CD4-positive, alpha-beta T cell treated with Interleukin-4 for 1 hour (primary cell): ENCODE measurements at regions not wholly inside any gene's neighbourhood (a gene's known extent, or its start where the extent isn't known, plus 50 kb on each side); places are given as distances from the start of the nearest gene placed in this dataset.

ENCODE experiments used
- DNase-seq, 2 donors: peaks; one replicate each; pipeline ENCODE4 v3.0.0-alpha.2; 2020 to 2022

DNA sequence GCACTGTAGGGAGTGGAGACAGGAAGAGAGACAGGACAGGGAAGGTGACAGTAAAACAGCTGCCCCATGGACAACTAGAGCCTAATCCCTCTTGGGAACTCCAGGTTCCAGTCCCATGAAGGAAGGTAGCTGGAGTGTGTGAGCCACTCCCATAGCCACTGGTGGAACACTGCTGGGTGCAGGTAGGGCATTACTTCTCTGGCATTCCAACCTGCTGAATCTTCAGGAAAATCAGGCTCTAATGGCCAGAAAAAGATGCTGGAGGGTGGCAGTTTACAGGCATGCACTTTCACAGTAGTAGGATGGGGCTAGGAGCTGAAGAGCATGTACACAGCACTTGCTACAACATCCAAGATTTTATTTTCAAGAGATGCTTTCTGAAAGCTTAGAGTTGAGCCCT lies 259.4 kb downstream of the AUH start:
- no peak for DNase-seq

DNA sequence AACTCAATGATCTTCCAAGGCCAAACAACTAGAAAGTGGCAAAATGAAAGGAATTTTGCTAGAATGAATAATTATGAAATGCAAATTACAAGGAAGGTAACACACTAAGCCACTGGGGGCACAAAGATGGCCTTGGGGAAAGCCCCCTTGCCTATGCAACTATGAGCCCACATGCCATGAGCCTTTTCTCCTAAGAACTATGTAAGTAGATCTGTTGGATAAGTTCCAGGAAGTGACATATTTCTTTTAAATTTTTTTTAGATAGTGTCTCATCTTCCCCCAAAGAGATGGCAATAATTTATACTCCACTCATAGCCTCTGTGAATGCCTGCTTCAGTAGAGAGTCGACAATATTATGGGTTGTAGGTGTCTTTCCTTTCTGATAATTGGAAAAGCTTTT lies 257.8 kb downstream of the AUH start:
- DNase-seq, result no peak

DNA sequence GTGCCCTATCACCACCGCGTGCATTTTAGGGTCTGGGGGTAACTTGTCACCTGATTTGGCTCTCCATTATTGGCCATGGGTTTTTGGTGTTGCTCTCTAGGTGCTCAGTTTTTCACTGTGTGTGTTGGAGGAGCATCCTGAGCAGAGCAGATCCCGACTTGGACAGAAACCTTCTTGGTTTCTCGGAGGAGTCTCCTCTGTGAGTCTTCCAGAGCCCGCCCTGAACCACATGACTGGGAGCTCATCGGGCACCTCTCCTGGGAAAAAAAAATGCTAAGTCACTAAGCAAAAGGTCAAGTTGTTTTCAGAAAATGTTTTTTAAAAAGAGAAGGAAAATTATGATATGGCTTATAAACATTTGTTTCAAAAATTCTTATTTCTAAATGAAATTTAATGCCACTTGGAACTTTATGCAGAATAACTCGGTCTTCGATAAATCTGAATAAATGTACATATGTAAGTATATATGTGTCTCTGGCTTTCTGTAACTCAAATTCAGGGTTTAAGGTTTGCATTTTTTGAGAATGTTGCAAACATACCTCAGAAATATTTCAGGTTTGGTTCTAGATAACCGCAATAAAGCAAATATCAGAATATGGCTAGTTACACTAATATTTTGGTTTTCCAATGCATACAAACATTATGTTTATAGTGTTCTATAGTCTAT lies 255.2 kb downstream of the AUH start:
- DNase-seq, result no peak

GRCh38 chr9:91111226-91111625 lies 250.5 kb downstream of the AUH start:
- no peak for DNase-seq

DNA sequence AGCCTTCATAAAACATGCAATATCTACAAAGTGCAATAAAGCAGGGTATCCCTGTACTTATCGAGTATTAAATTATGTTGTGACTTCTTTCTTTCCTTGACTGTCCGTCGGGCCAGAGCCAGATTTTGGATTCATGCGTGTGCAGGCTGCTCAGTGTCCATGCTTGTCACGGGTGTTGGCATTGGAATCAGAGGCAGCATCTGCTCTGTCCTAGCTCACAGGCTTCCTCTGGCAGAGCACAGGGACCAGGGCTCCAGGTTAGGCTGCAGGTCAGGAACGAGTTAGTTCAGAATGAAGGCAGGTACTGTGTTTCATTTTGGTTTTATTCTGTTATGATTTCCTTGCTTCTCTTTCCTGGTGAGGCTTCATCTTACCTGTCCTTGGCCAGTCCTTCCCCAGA lies 249.8 kb downstream of the AUH start:
- no peak for DNase-seq

GRCh38 chr9:91113016-91113415 lies 248.7 kb downstream of the AUH start:
- DNase-seq, result no peak

DNA sequence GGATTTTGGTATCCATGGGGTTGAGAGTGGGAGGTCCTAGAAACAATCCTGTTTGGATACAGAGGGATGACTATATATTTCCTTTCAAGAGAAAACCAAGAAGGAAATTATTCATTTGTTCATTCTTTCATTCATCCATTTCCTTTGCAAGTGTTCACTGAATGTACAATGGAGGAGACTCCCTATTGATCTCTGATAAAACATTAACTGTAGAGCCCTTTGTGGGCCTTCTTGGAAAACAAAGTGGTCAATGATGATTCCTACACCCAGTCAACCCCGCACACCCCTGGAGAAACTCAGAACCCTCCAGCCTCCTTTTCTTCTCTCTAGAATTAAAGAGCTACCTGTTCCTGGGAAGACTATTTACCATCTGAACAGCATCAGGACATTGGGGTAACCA lies 247.3 kb downstream of the AUH start:
- no peak for DNase-seq

- DNase-seq, result no peak
Measured at GRCh38 chr9:91116211-91116610, 245.5 kb downstream of the AUH start.

GRCh38 chr9:91116711-91117110 lies 245.0 kb downstream of the AUH start:
- no peak for DNase-seq

DNA sequence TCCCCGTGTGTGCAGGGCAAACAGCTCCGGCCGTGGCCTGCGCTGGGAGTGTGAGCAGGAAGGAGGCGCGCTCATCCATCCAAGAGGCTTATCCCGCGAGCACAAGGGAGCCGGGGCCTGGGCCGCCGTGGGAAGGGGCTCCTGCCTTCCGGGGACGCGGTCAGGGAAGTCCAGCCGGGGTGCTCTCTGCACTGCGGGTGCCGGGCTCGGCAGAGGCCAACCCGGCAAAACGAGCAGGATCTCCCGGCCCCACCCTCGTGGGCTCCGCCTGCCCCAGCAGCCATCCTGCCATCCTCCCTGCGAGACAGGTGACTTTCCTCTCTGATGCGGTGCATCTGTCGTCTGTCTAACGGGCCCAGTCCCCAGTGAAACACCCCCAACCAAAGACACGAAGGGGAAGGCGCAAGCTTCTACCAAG lies 244.2 kb downstream of the AUH start:
- DNase-seq, result no peak

- DNase-seq, result peak in 1 of 2 donors; percentile 49
Measured at GRCh38 chr9:91117959-91118703, 243.6 kb downstream of the AUH start.

DNA sequence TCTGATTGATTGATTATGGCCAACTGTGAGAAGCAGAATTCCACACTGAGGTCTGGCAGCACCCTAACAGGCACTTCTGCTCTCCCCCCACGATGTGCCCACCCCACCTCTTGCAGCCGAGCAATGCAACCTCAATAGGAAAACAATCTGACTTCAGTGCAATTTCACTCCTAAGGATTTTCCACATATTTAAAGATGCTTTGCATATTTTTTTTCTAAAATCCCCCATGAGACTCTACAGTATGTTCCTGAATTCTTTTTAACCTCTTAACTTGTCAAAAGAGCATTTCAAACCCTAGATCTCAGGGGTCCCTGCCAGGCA lies 243.1 kb downstream of the AUH start:
- DNase-seq, result no peak

DNA sequence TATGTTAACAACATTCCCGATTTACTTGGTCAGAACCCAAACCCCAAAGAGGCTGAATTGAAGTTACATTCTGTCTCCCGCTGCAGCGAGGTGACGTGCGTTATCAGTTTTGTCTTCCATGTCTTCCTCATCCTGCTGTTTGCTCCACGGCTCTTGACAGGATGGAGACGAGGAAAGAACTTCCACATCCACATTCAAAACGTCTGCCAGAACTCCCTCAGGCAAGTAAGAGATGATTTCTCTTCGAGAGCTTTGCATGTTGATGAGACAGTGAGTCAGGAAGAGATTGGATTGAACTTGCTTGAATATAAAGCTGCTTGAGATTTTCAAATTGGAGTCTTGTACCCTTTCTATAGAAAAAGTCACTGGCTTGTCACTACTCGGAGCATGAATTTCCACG lies 242.6 kb downstream of the AUH start:
- no peak for DNase-seq

DNA sequence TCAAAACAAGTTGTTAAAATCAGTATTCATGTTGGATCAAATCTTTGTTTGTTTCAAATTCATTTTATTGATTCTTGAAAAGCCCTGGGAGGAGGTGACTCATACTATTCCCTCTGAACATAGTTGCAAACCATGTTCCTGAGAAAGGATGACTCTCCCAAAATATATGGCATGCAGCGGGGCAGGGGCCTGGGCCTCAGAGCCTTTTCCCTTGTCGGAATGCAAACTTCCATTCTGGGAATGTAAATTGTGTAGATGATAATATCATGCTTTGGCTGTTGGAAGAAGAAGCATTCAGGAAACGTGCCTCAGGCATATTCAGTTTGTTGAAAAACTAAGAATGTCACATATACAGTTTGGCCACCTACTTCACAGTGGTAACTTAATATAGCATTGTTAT lies 242.0 kb downstream of the AUH start:
- no peak for DNase-seq

DNA sequence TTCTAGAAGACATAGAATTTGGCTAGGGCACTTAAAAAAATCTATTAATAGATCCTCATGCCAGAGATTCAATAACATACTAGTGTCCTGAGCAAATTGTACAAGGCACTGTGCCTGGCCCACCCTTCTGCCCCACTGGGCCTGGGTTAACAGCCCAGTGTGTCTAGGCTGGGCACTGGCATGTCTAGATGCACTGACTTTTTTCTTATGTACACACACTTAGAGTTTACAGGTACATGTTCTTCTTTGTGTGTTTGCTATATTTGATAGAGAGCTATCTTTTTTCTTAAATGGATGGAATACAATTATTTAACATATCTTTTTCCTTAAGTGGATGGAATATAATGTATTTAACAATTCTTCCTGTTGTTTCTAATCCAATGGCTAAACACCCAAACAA lies 241.5 kb downstream of the AUH start:
- no peak for DNase-seq

GRCh38 chr9:91122755-91123154 lies 239.0 kb downstream of the AUH start:
- DNase-seq, result no peak

DNA sequence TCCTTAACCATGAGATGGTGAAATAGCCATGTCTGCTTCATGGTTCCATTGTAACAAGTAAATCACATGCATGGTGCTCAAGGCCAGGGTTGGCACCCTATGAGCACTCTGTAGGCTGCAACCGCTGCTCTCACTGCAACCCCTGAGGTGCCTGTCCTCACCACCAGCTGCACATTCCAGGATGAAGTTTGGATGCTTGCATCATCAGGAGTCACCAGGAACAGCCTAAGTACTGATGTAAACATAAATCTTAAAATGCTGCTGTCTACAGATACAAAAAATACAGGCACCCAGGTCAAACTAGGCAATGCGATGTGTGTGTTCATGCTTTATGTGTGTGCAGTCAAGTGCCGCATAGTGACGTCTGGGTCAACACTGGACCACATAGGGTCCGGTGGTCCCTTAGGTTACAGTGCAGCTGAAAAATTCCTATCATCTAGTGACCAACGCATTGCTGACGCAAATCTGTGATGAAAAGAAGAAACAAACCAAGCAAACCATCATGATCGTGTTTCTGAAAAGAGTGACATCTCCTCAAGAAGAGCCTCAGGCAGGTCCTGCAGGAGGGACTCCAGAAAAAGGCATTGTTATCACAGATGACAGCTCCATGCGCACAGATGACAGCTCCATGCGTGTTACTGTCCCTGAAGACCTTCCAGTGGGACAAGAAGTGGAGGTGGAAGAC lies 234.8 kb downstream of the AUH start:
- DNase-seq, result no peak

DNA sequence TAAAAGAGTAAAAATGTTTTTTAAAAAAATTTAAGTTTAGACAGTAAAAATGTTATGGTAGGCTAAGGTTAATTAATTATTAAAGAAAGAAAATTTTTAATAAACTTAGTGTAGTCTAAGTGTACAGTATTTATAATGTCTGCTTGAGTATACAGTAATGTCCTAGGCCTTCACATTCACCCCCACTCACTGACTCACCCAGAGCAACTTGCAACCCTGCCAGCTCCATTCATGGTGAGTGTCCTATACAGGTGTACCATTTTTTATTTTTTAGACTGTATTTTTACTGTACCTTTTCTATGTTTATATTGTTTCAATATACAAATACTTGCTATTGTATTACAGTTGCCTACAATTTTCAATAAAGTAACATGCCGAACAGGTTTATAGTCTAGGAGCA lies 234.1 kb downstream of the AUH start:
- no peak for DNase-seq

- no peak for DNase-seq
Measured at GRCh38 chr9:91130796-91131318, 230.9 kb downstream of the AUH start.

DNA sequence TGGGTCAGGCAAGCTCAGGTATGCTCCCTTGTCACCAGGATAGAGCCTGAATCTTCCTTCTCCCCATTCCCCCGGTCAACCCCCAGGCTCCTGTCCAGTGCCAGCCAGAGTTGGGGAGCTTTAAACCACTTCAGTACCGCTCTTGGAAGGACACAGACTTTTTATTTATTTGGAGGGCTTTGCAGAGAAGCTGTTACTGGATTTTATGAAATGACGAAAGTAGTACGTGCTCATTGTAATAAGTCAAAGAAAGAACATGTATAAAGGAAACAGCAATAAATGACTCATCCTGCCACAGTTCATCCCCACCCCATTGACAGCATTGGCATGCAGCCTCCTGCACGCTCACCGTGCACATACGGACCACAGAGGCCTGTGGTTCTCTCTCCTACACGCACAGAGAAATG lies 230.3 kb downstream of the AUH start:
- peak; percentile 42 to 66 for DNase-seq

- no peak for DNase-seq
Measured at GRCh38 chr9:91132576-91133073, 229.1 kb downstream of the AUH start.

DNA sequence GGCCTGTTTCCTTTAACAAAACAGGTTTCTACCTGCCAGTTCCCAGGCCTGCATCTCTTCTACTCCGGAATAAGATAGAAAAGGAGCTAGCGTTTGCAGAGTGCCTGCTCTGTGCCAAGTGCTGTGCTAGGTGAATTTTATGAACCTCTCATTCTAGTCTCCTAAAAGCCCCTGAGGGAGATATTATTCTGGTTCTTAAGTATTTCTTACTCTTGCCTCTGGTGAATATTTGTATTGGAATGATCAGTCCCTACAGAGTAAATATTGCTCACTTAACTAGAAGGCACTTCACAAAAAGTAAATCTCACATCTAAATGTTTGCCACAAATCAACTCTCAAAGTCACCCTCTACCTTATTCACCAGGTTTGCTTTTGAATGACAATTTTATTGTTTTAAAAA lies 227.1 kb downstream of the AUH start:
- no peak for DNase-seq

DNA sequence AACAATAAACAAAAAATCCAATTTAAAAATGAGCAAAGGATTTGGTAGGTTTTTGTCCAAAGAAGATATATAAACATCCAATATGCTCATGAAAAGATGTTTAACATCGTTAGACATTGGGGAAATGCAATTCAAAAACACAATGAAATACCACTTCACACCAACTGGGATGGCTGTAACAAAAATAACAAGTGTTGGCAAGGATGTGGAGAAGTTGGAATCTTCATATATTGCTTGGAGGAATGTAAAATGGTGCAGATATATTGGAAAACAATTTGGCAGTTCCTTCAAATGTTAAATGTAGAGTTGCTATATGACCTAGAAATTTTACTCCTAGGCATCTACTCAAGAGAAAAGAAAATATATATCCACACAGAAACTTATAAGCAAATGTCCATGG lies 224.3 kb downstream of the AUH start:
- no peak for DNase-seq

DNA sequence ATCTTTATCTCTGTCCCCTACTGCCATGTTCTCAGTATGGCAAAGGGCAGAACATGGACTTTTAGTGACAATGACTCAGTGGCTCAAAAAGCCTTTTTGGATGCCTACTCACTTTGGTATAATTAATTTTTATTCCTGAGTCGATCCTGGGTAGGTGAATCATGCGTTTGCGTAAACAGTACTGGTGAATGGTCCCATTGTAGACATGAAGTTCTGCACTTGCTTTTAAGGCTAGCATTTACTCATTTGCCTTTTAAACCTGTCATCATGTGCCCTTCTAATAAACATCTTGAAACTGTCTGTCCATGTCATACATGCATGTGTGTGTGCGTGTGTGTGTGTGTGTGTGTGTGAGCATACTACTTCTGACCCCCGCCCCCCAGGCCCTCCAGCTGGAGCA lies 223.0 kb downstream of the AUH start:
- no peak for DNase-seq
